ENCODE measurements at regions not wholly inside any gene's neighbourhood (a gene's known extent, or its start where the extent isn't known, plus 50 kb on each side); places are given as distances from the start of the nearest gene placed in this dataset.

DNA sequence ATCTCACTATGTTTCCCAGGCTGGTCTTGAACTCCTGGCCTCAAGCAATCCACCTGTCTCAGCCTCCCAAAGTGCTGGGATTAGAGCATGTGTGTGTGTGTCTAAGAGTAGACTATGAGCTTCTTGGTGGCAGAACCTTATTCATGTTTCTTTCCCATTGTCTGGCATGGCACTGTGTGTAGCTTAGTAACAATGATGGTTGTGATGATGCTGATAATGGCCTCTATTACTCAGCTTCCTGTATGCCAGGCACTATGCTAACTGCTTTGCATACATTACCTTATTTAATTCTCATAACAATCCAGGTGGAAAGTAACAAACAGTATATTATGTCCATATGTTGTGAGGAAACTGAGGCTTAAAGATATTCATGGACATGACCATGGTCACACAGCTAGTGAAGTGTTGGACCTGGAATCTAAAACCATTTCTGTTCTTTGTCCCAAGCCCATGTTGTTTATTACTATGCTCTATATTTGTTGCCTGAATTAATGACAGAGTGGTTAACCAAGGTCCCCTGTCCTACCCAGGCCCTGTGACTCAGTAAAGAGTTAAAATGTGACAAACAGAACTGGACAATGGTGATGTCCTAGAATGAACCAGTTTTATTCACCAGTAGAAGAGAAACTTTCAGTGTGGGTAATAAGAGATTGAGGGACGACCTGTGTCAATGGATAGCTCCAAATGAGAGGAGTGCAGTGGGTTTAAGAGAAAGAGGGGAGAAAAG lies 109.6 kb downstream of the KLF5 start:
- Histone ChIP-seq H3K9me2 (ENCODE audit: insufficient read depth, low read length) (no peaks in the 10 kb centered on the region), H3K79me2 (replicated peaks; ENCODE audit: insufficient read depth, low read length) (no peaks in the 10 kb centered on the region), H4K20me1 (ENCODE audit: insufficient read depth) (no peaks in the 10 kb centered on the region), H3K27ac (ENCODE audit: low read length) (no peak overlapping the region), H3K27me3 (ENCODE audit: insufficient read depth, low read depth, low read length) (no peaks in the 10 kb centered on the region), H3K36me3 (ENCODE audit: insufficient read depth, low read length) (no peaks in the 10 kb centered on the region), H3F3A (ENCODE audit: insufficient read depth, low read length, poor library complexity, severe bottlenecking) (no peaks in the 10 kb centered on the region), H2AFZ (ENCODE audit: low read depth, low read length) (no peak overlapping the region), H3K9me3 (ENCODE audit: low read length) (no peaks in the 10 kb centered on the region), H3K9ac (ENCODE audit: low read length) (no peak overlapping the region), H3K4me3 (ENCODE audit: low read length) (no peak overlapping the region), H3K4me2 (ENCODE audit: low read length) (no peak overlapping the region)
- TF ChIP-seq, protein P1, sequence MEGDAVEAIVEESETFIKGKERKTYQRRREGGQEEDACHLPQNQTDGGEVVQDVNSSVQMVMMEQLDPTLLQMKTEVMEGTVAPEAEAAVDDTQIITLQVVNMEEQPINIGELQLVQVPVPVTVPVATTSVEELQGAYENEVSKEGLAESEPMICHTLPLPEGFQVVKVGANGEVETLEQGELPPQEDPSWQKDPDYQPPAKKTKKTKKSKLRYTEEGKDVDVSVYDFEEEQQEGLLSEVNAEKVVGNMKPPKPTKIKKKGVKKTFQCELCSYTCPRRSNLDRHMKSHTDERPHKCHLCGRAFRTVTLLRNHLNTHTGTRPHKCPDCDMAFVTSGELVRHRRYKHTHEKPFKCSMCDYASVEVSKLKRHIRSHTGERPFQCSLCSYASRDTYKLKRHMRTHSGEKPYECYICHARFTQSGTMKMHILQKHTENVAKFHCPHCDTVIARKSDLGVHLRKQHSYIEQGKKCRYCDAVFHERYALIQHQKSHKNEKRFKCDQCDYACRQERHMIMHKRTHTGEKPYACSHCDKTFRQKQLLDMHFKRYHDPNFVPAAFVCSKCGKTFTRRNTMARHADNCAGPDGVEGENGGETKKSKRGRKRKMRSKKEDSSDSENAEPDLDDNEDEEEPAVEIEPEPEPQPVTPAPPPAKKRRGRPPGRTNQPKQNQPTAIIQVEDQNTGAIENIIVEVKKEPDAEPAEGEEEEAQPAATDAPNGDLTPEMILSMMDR (IDR thresholded peaks at IDR 0.05; ENCODE audit: poor library complexity, severe bottlenecking), result no peak
- TF ChIP-seq EP300 (conservative IDR thresholded peaks at IDR 0.05; ENCODE audit: poor library complexity, severe bottlenecking) (no peak), POLR2AphosphoS5 (IDR thresholded peaks at IDR 0.05) (no peak), TAF1 (IDR thresholded peaks at IDR 0.05; ENCODE audit: low read depth) (no peak)

GRCh38 chr13:73167028-73167820 lies 108.4 kb downstream of the KLF5 start:
- Histone ChIP-seq H3K36me3 (ENCODE audit: insufficient read depth, low read length) (no peaks in the 10 kb centered on the region), H3K4me3 (ENCODE audit: low read length) (no peak overlapping the region), H3K9me3 (ENCODE audit: low read length) (no peaks in the 10 kb centered on the region), H3K27me3 (ENCODE audit: insufficient read depth, low read depth, low read length) (no peaks in the 10 kb centered on the region), H3K9me2 (ENCODE audit: insufficient read depth, low read length) (no peaks in the 10 kb centered on the region), H2AFZ (ENCODE audit: low read depth, low read length) (no peak overlapping the region), H3K79me2 (replicated peaks; ENCODE audit: insufficient read depth, low read length) (no peaks in the 10 kb centered on the region), H3F3A (ENCODE audit: insufficient read depth, low read length, poor library complexity, severe bottlenecking) (no peaks in the 10 kb centered on the region), H3K27ac (ENCODE audit: low read length) (no peak overlapping the region), H4K20me1 (ENCODE audit: insufficient read depth) (no peaks in the 10 kb centered on the region), H3K4me2 (ENCODE audit: low read length) (no peak overlapping the region), H3K9ac (ENCODE audit: low read length) (no peak overlapping the region)
- TF ChIP-seq, protein P1 (IDR thresholded peaks at IDR 0.05; ENCODE audit: poor library complexity, severe bottlenecking), result no peak
- no peak for TF ChIP-seq TAF1 (IDR thresholded peaks at IDR 0.05; ENCODE audit: low read depth)
- no peak for TF ChIP-seq REST (IDR thresholded peaks at IDR 0.05; ENCODE audit: borderline replicate concordance)
- no peak for TF ChIP-seq POLR2AphosphoS5 (IDR thresholded peaks at IDR 0.05)
- no peak for TF ChIP-seq MXI1 (conservative IDR thresholded peaks at IDR 0.05; ENCODE audit: poor library complexity, severe bottlenecking)
- TF ChIP-seq EZH2 (IDR thresholded peaks at IDR 0.05; ENCODE audit: borderline replicate concordance, insufficient read depth, low read length, poor library complexity, severe bottlenecking), result no peak
- TF ChIP-seq RAD21 (conservative IDR thresholded peaks at IDR 0.05), result no peak
- TF ChIP-seq SMC3 (conservative IDR thresholded peaks at IDR 0.05; ENCODE audit: poor library complexity), result no peak
- no peak for TF ChIP-seq EP300 (conservative IDR thresholded peaks at IDR 0.05; ENCODE audit: poor library complexity, severe bottlenecking)

Measured in neural cell (in vitro differentiated cells).